PC-9 (cell line): ENCODE measurements at regions not wholly inside any gene's neighbourhood (a gene's known extent, or its start where the extent isn't known, plus 50 kb on each side); places are given as distances from the start of the nearest gene placed in this dataset.

Source experiments
- EZH2 ChIP-seq: fragments of 200-600 bp; sonication (generic); IDR thresholded peaks from 2 replicates; pipeline ENCODE4 v1.8.0; 2017; ENCODE audit warnings: antibody characterized with exemption, low read depth
- TF ChIP-seq, protein P1 (sequence below): fragments of 200-600 bp; sonication (generic); conservative IDR thresholded peaks from 2 replicates; pipeline ENCODE4 v1.6.1; 2017; ENCODE audit warnings: mixed run types, antibody characterized with exemption, mild to moderate bottlenecking, moderate library complexity

DNA sequence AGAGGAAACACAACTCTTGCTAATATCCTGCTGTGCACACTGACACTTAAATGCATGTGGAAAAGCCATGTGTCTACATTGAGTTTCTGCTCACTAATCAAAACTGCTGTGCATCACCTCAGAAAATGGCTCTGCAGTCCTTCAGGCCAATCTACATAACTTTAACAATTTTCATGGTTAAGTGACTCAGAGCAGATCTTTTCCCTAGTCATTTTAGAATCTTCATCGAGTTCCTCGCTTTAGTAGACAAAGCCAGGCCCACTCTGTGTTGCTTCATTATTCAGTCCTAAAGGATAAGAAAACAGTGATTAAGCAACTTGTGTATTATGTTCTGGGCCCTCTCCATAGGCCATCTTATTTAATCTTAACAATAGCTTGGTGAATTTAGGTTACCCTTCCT is 250.0 kb downstream of the KCNC2 start:
- no peak for TF ChIP-seq EZH2
- TF ChIP-seq, protein P1, sequence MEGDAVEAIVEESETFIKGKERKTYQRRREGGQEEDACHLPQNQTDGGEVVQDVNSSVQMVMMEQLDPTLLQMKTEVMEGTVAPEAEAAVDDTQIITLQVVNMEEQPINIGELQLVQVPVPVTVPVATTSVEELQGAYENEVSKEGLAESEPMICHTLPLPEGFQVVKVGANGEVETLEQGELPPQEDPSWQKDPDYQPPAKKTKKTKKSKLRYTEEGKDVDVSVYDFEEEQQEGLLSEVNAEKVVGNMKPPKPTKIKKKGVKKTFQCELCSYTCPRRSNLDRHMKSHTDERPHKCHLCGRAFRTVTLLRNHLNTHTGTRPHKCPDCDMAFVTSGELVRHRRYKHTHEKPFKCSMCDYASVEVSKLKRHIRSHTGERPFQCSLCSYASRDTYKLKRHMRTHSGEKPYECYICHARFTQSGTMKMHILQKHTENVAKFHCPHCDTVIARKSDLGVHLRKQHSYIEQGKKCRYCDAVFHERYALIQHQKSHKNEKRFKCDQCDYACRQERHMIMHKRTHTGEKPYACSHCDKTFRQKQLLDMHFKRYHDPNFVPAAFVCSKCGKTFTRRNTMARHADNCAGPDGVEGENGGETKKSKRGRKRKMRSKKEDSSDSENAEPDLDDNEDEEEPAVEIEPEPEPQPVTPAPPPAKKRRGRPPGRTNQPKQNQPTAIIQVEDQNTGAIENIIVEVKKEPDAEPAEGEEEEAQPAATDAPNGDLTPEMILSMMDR: no peak
